ENCODE measurements at regions not wholly inside any gene's neighbourhood (a gene's known extent, or its start where the extent isn't known, plus 50 kb on each side); places are given as distances from the start of the nearest gene placed in this dataset.

DNA sequence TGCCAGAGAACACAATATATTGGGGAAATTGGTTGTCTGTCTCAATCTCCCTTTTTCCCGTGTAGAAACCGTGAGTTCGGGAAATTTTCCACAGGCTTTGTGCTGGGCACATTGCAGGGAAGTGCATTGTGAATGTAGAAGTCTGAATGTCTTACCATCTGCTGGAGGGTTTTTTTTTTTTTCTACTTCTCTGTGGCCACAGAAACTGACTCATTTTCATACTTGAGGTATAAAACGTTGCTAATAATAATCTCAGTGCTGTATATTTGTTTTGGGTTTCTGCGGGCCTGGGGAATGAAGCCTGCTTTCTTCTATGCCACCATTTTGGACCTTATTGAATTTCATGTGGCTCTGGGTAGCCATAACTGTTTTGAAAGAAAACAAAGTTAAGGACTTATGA, 1001.2 kb downstream of the STIM2 start:
- H3K4me3 ChIP-seq (ENCODE audit: low read length in 2 of 2) = no peak overlapping the region
- H3K27ac ChIP-seq (ENCODE audit: low read depth in 2 of 2, low read length in 2 of 2) = no peak overlapping the region
- no peak overlapping the region for H3K9ac ChIP-seq (ENCODE audit: low read depth in 1 of 2, low read length in 2 of 2)
- H3K36me3 ChIP-seq (ENCODE audit: control insufficient read depth in 2 of 2, insufficient read depth in 2 of 2, low read length in 2 of 2) = no peaks in the 10 kb centered on the region
- H3K4me1 ChIP-seq (ENCODE audit: control insufficient read depth in 2 of 2, insufficient read depth in 2 of 2, low read length in 2 of 2) = no peaks in the 10 kb centered on the region
- no peaks in the 10 kb centered on the region for H3K9me3 ChIP-seq (ENCODE audit: control insufficient read depth in 2 of 2, low read length in 2 of 2)
- no peaks in the 10 kb centered on the region for H3K27me3 ChIP-seq (ENCODE audit: control insufficient read depth in 2 of 2, insufficient read depth in 2 of 2, low read length in 2 of 2)

DNA sequence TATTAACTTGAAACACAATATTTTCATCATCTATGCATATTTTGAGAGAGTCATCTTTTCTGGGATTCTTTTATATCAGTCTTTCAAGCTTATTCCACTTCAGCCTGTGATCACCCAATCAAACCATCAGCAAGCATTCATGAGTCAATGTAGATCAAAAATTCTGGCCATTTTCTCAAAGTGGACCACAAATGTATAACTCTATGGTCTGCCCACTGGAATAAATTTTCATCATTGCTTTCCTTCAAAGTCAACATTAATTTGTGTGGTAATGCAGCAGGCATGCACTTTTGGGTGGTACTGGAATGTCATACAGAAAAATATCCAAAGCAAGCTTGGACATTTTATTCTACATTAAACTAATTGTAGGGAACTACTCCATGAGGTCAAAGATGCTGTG, 1013.0 kb downstream of the STIM2 start:
- no peak overlapping the region for H3K27ac ChIP-seq (ENCODE audit: low read depth in 2 of 2, low read length in 2 of 2)
- peaks cover 0 to 5% of the 10 kb centered on the region in 2 donors for H3K9me3 ChIP-seq (ENCODE audit: control insufficient read depth in 2 of 2, low read length in 2 of 2)
- H3K36me3 ChIP-seq (ENCODE audit: control insufficient read depth in 2 of 2, insufficient read depth in 2 of 2, low read length in 2 of 2) = no peaks in the 10 kb centered on the region
- H3K4me3 ChIP-seq (ENCODE audit: low read length in 2 of 2) = no peak overlapping the region
- H3K4me1 ChIP-seq (ENCODE audit: control insufficient read depth in 2 of 2, insufficient read depth in 2 of 2, low read length in 2 of 2) = no peaks in the 10 kb centered on the region
- no peak overlapping the region for H3K9ac ChIP-seq (ENCODE audit: low read depth in 1 of 2, low read length in 2 of 2)
- no peaks in the 10 kb centered on the region for H3K27me3 ChIP-seq (ENCODE audit: control insufficient read depth in 2 of 2, insufficient read depth in 2 of 2, low read length in 2 of 2)

DNA sequence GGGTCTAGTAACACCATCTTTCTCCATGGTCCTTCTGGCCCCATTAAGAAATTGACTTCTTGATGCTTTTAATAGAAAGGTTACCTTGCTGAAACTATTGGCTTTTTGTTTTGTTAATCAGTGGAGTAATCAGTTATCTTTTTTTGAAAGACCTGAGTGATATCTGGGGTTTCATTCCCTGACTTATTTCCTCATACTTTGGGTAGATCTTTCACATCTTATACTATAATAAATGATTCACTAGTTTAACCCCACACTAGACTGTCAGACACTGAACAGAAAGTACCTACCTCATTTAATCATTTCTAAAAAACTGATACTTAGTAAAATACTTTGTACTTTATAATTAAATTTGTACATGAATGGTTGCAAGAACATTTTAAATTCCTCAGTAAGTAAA, 1021.1 kb downstream of the STIM2 start:
- Histone ChIP-seq H3K9ac (ENCODE audit: low read depth in 1 of 2, low read length in 2 of 2) (no peak overlapping the region), H3K4me1 (ENCODE audit: control insufficient read depth in 2 of 2, insufficient read depth in 2 of 2, low read length in 2 of 2) (no peaks in the 10 kb centered on the region), H3K27me3 (ENCODE audit: control insufficient read depth in 2 of 2, insufficient read depth in 2 of 2, low read length in 2 of 2) (no peaks in the 10 kb centered on the region), H3K4me3 (ENCODE audit: low read length in 2 of 2) (no peak overlapping the region), H3K36me3 (ENCODE audit: control insufficient read depth in 2 of 2, insufficient read depth in 2 of 2, low read length in 2 of 2) (no peaks in the 10 kb centered on the region), H3K9me3 (ENCODE audit: control insufficient read depth in 2 of 2, low read length in 2 of 2) (no peaks in the 10 kb centered on the region), H3K27ac (ENCODE audit: low read depth in 2 of 2, low read length in 2 of 2) (no peak overlapping the region)

DNA sequence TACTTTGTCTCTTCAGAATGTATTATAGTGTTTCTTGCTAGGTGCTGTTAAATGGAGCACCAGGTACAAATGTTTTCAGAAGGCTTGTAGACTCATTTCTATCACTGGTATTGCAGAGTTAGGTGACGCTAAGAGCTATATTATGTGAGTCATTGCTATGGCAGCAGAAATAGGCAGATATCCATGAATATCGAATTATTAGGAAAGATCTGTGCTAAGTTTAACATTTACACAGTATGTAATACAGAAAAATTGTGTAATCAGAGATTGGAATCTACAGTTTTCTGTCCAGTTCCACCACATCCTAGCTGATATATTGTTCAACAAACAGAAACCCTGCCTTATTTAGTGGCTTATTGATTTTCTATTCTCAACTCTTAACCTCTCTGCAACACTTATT, 1025.5 kb downstream of the STIM2 start:
- peaks cover 0 to 3% of the 10 kb centered on the region in 2 donors for H3K9me3 ChIP-seq (ENCODE audit: control insufficient read depth in 2 of 2, low read length in 2 of 2)
- H3K27ac ChIP-seq (ENCODE audit: low read depth in 2 of 2, low read length in 2 of 2) = no peak overlapping the region
- no peak overlapping the region for H3K4me3 ChIP-seq (ENCODE audit: low read length in 2 of 2)
- H3K36me3 ChIP-seq (ENCODE audit: control insufficient read depth in 2 of 2, insufficient read depth in 2 of 2, low read length in 2 of 2) = no peaks in the 10 kb centered on the region
- H3K27me3 ChIP-seq (ENCODE audit: control insufficient read depth in 2 of 2, insufficient read depth in 2 of 2, low read length in 2 of 2) = no peaks in the 10 kb centered on the region
- H3K4me1 ChIP-seq (ENCODE audit: control insufficient read depth in 2 of 2, insufficient read depth in 2 of 2, low read length in 2 of 2) = no peaks in the 10 kb centered on the region
- H3K9ac ChIP-seq (ENCODE audit: low read depth in 1 of 2, low read length in 2 of 2) = no peak overlapping the region

DNA sequence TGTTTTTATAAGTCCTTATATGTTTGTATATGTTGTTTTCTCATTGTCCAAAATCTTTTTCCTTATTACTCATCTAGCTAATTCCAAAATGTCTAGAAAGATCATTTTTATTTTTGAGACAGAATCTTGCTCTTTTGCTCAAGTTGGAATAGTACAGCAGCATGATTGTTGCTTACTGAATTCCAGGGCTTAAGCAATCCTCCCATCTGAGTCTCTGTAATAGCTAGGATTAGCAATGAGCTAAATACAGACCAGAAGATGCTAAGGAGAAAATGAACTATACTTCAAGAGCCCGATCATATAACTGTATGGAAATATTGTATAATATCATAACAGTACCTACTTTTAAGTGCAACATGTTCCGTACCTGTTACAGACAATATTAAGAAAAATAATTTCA, 1027.0 kb downstream of the STIM2 start:
- no peak overlapping the region for H3K4me3 ChIP-seq (ENCODE audit: low read length in 2 of 2)
- H3K36me3 ChIP-seq (ENCODE audit: control insufficient read depth in 2 of 2, insufficient read depth in 2 of 2, low read length in 2 of 2) = no peaks in the 10 kb centered on the region
- H3K9ac ChIP-seq (ENCODE audit: low read depth in 1 of 2, low read length in 2 of 2) = no peak overlapping the region
- no peaks in the 10 kb centered on the region for H3K27me3 ChIP-seq (ENCODE audit: control insufficient read depth in 2 of 2, insufficient read depth in 2 of 2, low read length in 2 of 2)
- H3K4me1 ChIP-seq (ENCODE audit: control insufficient read depth in 2 of 2, insufficient read depth in 2 of 2, low read length in 2 of 2) = no peaks in the 10 kb centered on the region
- H3K27ac ChIP-seq (ENCODE audit: low read depth in 2 of 2, low read length in 2 of 2) = no peak overlapping the region
- H3K9me3 ChIP-seq (ENCODE audit: control insufficient read depth in 2 of 2, low read length in 2 of 2) = peaks cover 0 to 3% of the 10 kb centered on the region in 2 donors

DNA sequence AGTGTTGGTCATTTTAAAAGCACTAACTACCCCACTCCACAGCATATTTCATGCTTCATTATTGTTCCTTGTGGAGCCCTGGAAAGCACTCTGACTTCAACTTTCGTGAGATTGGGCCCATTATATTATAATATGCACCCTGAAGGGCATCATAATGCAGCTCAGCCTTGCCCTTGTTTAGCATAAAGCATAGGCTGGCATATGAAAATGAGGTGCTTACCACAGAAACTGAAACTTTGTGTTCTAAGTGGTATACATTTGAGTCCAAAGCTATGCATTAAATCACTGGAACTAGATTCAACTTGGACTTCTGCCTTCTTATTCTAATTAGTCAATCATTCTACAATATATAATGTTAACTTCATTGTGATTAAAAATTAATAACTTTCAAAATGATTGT, 1027.9 kb downstream of the STIM2 start:
- Histone ChIP-seq H3K9ac (ENCODE audit: low read depth in 1 of 2, low read length in 2 of 2) (no peak overlapping the region), H3K36me3 (ENCODE audit: control insufficient read depth in 2 of 2, insufficient read depth in 2 of 2, low read length in 2 of 2) (no peaks in the 10 kb centered on the region), H3K4me1 (ENCODE audit: control insufficient read depth in 2 of 2, insufficient read depth in 2 of 2, low read length in 2 of 2) (no peaks in the 10 kb centered on the region), H3K4me3 (ENCODE audit: low read length in 2 of 2) (no peak overlapping the region), H3K27ac (ENCODE audit: low read depth in 2 of 2, low read length in 2 of 2) (no peak overlapping the region), H3K27me3 (ENCODE audit: control insufficient read depth in 2 of 2, insufficient read depth in 2 of 2, low read length in 2 of 2) (no peaks in the 10 kb centered on the region), H3K9me3 (ENCODE audit: control insufficient read depth in 2 of 2, low read length in 2 of 2) (peaks cover 0 to 3% of the 10 kb centered on the region in 2 donors)

DNA sequence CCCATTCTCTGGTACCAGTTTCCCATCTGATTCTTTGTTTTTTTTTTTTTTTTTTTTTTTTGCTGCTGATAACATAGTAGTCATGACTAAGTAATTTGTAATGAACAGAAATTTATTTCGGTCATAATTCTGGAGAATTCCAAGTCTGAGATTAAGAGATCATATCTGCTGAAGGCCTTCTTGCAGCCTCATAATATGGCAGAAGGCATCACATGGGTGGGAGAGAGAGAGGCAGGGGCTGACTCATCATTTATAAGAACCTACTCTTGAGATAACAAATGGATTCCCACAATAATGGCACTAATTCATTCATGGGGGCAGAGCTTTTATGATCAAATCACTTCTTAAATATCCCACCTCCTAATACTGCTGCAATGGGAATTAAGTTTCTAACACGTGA, 1034.3 kb downstream of the STIM2 start:
- no peak overlapping the region for H3K9ac ChIP-seq (ENCODE audit: low read depth in 1 of 2, low read length in 2 of 2)

DNA sequence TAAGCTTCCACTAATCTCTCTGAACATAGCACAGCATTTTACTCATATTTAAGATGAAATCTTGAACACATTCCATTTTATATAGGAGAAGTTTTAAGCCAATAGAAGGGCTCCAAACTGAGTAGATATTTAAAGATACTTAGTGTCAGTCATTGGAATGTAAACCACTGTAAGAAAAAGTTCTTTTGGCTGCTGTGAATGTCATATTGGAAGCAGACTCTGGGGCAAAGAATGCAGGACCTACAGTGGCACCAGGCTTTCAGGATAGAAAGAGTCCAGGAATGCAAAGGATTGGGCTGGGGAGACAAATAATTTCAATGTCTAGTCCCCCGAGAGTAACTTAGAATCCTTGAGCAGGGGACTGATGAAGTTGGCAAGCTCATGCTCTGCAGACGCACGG, 1047.7 kb downstream of the STIM2 start:
- no peaks in the 10 kb centered on the region for H3K4me1 ChIP-seq (ENCODE audit: control insufficient read depth in 2 of 2, insufficient read depth in 2 of 2, low read length in 2 of 2)
- H3K9ac ChIP-seq (ENCODE audit: low read depth in 1 of 2, low read length in 2 of 2) = no peak overlapping the region
- H3K36me3 ChIP-seq (ENCODE audit: control insufficient read depth in 2 of 2, insufficient read depth in 2 of 2, low read length in 2 of 2) = no peaks in the 10 kb centered on the region
- no peak overlapping the region for H3K27ac ChIP-seq (ENCODE audit: low read depth in 2 of 2, low read length in 2 of 2)
- H3K4me3 ChIP-seq (ENCODE audit: low read length in 2 of 2) = no peak overlapping the region
- peaks cover 0 to 3% of the 10 kb centered on the region in 2 donors for H3K9me3 ChIP-seq (ENCODE audit: control insufficient read depth in 2 of 2, low read length in 2 of 2)
- no peaks in the 10 kb centered on the region for H3K27me3 ChIP-seq (ENCODE audit: control insufficient read depth in 2 of 2, insufficient read depth in 2 of 2, low read length in 2 of 2)

More for the DNA sequence above, 1034.3 kb downstream of the STIM2 start:
- Histone ChIP-seq H3K27ac (ENCODE audit: low read depth in 2 of 2, low read length in 2 of 2) (no peak overlapping the region), H3K9me3 (ENCODE audit: control insufficient read depth in 2 of 2, low read length in 2 of 2) (peaks cover 0 to 3% of the 10 kb centered on the region in 2 donors), H3K27me3 (ENCODE audit: control insufficient read depth in 2 of 2, insufficient read depth in 2 of 2, low read length in 2 of 2) (no peaks in the 10 kb centered on the region), H3K36me3 (ENCODE audit: control insufficient read depth in 2 of 2, insufficient read depth in 2 of 2, low read length in 2 of 2) (no peaks in the 10 kb centered on the region), H3K4me3 (ENCODE audit: low read length in 2 of 2) (no peak overlapping the region), H3K4me1 (ENCODE audit: control insufficient read depth in 2 of 2, insufficient read depth in 2 of 2, low read length in 2 of 2) (no peaks in the 10 kb centered on the region)

DNA sequence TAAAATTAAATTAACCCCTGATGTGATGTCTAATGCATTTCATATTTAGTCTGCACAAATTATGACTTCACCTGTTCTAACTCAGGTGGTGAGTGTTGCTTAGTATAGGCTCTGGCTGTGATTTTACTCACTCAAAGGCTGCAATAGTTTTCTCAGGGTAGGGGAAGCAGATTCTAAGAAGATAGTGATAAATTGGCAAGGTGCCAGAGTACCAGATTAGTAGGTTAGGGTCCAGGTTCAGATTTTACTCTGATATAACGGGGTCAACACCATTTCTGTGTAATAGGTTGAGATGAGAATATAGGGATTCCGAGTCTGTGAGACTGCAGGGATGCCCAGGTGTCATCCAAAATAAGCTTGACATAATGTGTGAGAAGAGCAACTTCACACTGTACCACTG, 1049.6 kb downstream of the STIM2 start:
- no peaks in the 10 kb centered on the region for H3K4me1 ChIP-seq (ENCODE audit: control insufficient read depth in 2 of 2, insufficient read depth in 2 of 2, low read length in 2 of 2)
- H3K9ac ChIP-seq (ENCODE audit: low read depth in 1 of 2, low read length in 2 of 2) = no peak overlapping the region
- H3K9me3 ChIP-seq (ENCODE audit: control insufficient read depth in 2 of 2, low read length in 2 of 2) = peaks cover 0 to 3% of the 10 kb centered on the region in 2 donors
- H3K27me3 ChIP-seq (ENCODE audit: control insufficient read depth in 2 of 2, insufficient read depth in 2 of 2, low read length in 2 of 2) = no peaks in the 10 kb centered on the region
- H3K4me3 ChIP-seq (ENCODE audit: low read length in 2 of 2) = no peak overlapping the region
- no peak overlapping the region for H3K27ac ChIP-seq (ENCODE audit: low read depth in 2 of 2, low read length in 2 of 2)
- no peaks in the 10 kb centered on the region for H3K36me3 ChIP-seq (ENCODE audit: control insufficient read depth in 2 of 2, insufficient read depth in 2 of 2, low read length in 2 of 2)

DNA sequence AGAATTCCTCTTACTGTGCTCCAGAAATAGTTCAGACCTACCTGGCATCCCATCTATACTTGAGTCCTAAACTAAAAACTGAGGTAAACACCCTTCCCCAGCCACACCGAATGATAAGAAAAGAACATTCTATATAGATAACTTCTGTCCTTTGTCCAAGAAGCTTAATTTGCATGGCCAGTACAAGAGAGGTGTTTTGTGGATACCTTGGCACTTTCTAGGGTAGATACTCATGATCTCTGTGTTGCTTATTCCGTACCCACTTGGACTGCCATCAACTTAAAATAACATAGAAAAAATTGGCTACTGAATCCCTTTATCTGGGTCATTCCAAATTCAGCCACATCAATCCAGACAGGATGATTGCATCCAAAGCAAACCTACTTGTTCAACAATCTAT, 1050.4 kb downstream of the STIM2 start:
- Histone ChIP-seq H3K4me3 (ENCODE audit: low read length in 2 of 2) (no peak overlapping the region), H3K27me3 (ENCODE audit: control insufficient read depth in 2 of 2, insufficient read depth in 2 of 2, low read length in 2 of 2) (no peaks in the 10 kb centered on the region), H3K9me3 (ENCODE audit: control insufficient read depth in 2 of 2, low read length in 2 of 2) (no peaks in the 10 kb centered on the region), H3K36me3 (ENCODE audit: control insufficient read depth in 2 of 2, insufficient read depth in 2 of 2, low read length in 2 of 2) (no peaks in the 10 kb centered on the region), H3K4me1 (ENCODE audit: control insufficient read depth in 2 of 2, insufficient read depth in 2 of 2, low read length in 2 of 2) (no peaks in the 10 kb centered on the region), H3K27ac (ENCODE audit: low read depth in 2 of 2, low read length in 2 of 2) (no peak overlapping the region), H3K9ac (ENCODE audit: low read depth in 1 of 2, low read length in 2 of 2) (no peak overlapping the region)

DNA sequence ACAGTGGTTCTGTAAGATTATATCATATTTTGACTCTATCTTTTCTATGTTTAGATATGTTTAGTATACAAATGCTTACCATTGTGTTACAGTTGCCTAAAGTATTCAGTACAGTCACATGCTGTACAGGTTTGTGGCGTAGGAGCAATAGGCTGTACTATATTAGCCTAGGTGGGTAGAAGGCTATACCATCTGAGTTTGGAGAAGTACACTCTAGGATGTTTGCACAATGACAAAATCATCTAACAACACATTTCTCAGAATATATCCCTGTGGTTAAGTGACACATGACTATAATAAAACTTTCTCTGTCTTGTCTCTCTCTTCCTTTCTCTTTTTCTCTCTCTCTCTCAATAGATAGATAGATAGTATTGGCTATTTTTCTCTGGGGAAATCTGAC, 1053.1 kb downstream of the STIM2 start:
- Histone ChIP-seq H3K9ac (ENCODE audit: low read depth in 1 of 2, low read length in 2 of 2) (no peak overlapping the region), H3K4me1 (ENCODE audit: control insufficient read depth in 2 of 2, insufficient read depth in 2 of 2, low read length in 2 of 2) (no peaks in the 10 kb centered on the region), H3K4me3 (ENCODE audit: low read length in 2 of 2) (no peak overlapping the region), H3K27me3 (ENCODE audit: control insufficient read depth in 2 of 2, insufficient read depth in 2 of 2, low read length in 2 of 2) (no peaks in the 10 kb centered on the region), H3K9me3 (ENCODE audit: control insufficient read depth in 2 of 2, low read length in 2 of 2) (no peaks in the 10 kb centered on the region), H3K27ac (ENCODE audit: low read depth in 2 of 2, low read length in 2 of 2) (no peak overlapping the region), H3K36me3 (ENCODE audit: control insufficient read depth in 2 of 2, insufficient read depth in 2 of 2, low read length in 2 of 2) (no peaks in the 10 kb centered on the region)

Measured in mucosa of rectum (tissue), 2 donors.